CD4-positive, alpha-beta T cell (primary cell): ENCODE measurements at regions not wholly inside any gene's neighbourhood (a gene's known extent, or its start where the extent isn't known, plus 50 kb on each side); places are given as distances from the start of the nearest gene placed in this dataset.

Experiments
- ATAC-seq: fragments of 200-7000 bp; cut with Tn5 transposase; one replicate; pipeline ENCODE4 v1.10.0; 2022; ENCODE audit warnings: mild to moderate bottlenecking; ENCODE audit not compliant: poor library complexity
- CTCF ChIA-PET: fragments of 350-600 bp; sonication (Branson Sonifier 250); formaldehyde crosslinking; loops from one replicate; lab custom pipeline; 2021; ENCODE audit warnings: antibody characterized with exemption, inconsistent platforms; lab: Charles Lee
- POLR2A ChIA-PET: fragments of 350-600 bp; sonication (Branson Sonifier 250); formaldehyde crosslinking; loops from one replicate; lab custom pipeline; 2021; ENCODE audit warnings: antibody characterized with exemption, inconsistent platforms; lab: Charles Lee
- DNase-seq, 14 experiments: peaks; one replicate each; pipeline ENCODE4 v3.0.0-alpha.2; 2013 to 2020; ENCODE audit warnings: mixed read lengths in 2 of 14
- H3K27ac ChIP-seq, 2 donors: one replicate each; pipeline versions ENCODE4 v1.5.1 to v1.7.0; 2013; ENCODE audit warnings: low read length in 2 of 2, low read depth in 1 of 2, mild to moderate bottlenecking in 1 of 2
- H3K27me3 ChIP-seq, 2 experiments: 1 replicate in 1 of 2; 2 replicates in 1 of 2; pipeline versions ENCODE4 v1.6.1 to v1.7.0; 2013; ENCODE audit warnings: low read length in 2 of 2, control low read depth in 1 of 2, mild to moderate bottlenecking in 1 of 2, moderate library complexity in 1 of 2; ENCODE audit not compliant: insufficient read depth in 2 of 2, control insufficient read depth in 1 of 2
- H3K36me3 ChIP-seq: one replicate; pipeline ENCODE4 v1.6.1; 2013; ENCODE audit warnings: low read length, control low read depth; ENCODE audit not compliant: insufficient read depth
- H3K4me1 ChIP-seq: one replicate; pipeline ENCODE4 v1.6.1; 2013; ENCODE audit warnings: low read length, control low read depth; ENCODE audit not compliant: insufficient read depth
- H3K4me3 ChIP-seq: one replicate; pipeline ENCODE4 v1.5.1; 2013; ENCODE audit warnings: mild to moderate bottlenecking, low read length, moderate library complexity
- H3K9me3 ChIP-seq, 2 experiments: 1 replicate in 1 of 2; 2 replicates in 1 of 2; pipeline versions ENCODE4 v1.6.1 to v1.7.0; 2013; ENCODE audit warnings: low read length in 2 of 2, mild to moderate bottlenecking in 2 of 2, control low read depth in 1 of 2, moderate library complexity in 1 of 2; ENCODE audit not compliant: control insufficient read depth in 1 of 2, insufficient read depth in 1 of 2
- H3K27ac Mint-ChIP-seq: one replicate; pipeline ENCODE4 v1.8.0; 2020; ENCODE audit warnings: mixed read lengths
- H3K27me3 Mint-ChIP-seq: one replicate; pipeline ENCODE4 v1.8.0; 2021; ENCODE audit warnings: mixed read lengths
- H3K36me3 Mint-ChIP-seq: one replicate; pipeline ENCODE4 v1.8.0; 2021; ENCODE audit warnings: low read depth, mixed read lengths
- H3K4me1 Mint-ChIP-seq: one replicate; pipeline ENCODE4 v1.8.0; 2021; ENCODE audit warnings: low read depth, mixed read lengths
- H3K4me3 Mint-ChIP-seq: one replicate; pipeline ENCODE4 v1.8.0; 2020; ENCODE audit warnings: mild to moderate bottlenecking, mixed read lengths
- H3K9me3 Mint-ChIP-seq: one replicate; pipeline ENCODE4 v1.8.0; 2020; ENCODE audit warnings: mixed read lengths
- CTCF ChIP-seq: fragments of 200-600 bp; IDR thresholded peaks from one replicate; pipeline ENCODE4 v1.8.0; 2022; ENCODE audit warnings: antibody characterized with exemption, mild to moderate bottlenecking
- intact Hi-C, 2 experiments: fragments of 100-400 bp; cut with DNase I in 1 of 2; cut with micrococcal nuclease in 1 of 2; formaldehyde crosslinking; loops; one replicate each; pipeline versions ENCODE4 v1.15.1 to v1.9.0; 2023 to 2025; cut with DNase I, micrococcal nuclease

- Histone ChIP-seq H3K9me3 (peaks cover 0 to 7% of the 10 kb centered on the region in 2 experiments), H3K4me3 (no peak overlapping the region), H3K36me3 (no peaks in the 10 kb centered on the region), H3K27me3 (no peaks in the 10 kb centered on the region), H3K4me1 (no peaks in the 10 kb centered on the region), H3K27ac (no peak overlapping the region)
- no peak for TF ChIP-seq CTCF
- no peak overlapping the region for H3K4me3 Mint-ChIP-seq
- ATAC-seq (no peak), DNase-seq (no peak)
- ChIA-PET POLR2A (no interaction called here), CTCF (no interaction called here)
- H3K4me1 Mint-ChIP-seq, result no peaks in the 10 kb centered on the region
- H3K36me3 Mint-ChIP-seq, result no peaks in the 10 kb centered on the region
- H3K27me3 Mint-ChIP-seq, result no peaks in the 10 kb centered on the region
- peaks cover 11% of the 10 kb centered on the region for H3K9me3 Mint-ChIP-seq
- no peak overlapping the region for H3K27ac Mint-ChIP-seq
- intact Hi-C loops, result no loop called here
Measured at GRCh38 chr9:13380903-13381302, 101.4 kb upstream of the MPDZ start.

GRCh38 chr9:13378154-13378553 lies 98.7 kb upstream of the MPDZ start:
- Histone ChIP-seq H3K9me3 (peaks cover 0 to 3% of the 10 kb centered on the region in 2 experiments), H3K27ac (no peak overlapping the region), H3K4me3 (no peak overlapping the region), H3K4me1 (no peaks in the 10 kb centered on the region), H3K36me3 (no peaks in the 10 kb centered on the region), H3K27me3 (no peaks in the 10 kb centered on the region)
- Mint-ChIP-seq H3K4me1 (no peaks in the 10 kb centered on the region), H3K27me3 (no peaks in the 10 kb centered on the region), H3K36me3 (no peaks in the 10 kb centered on the region), H3K4me3 (no peak overlapping the region), H3K27ac (no peak overlapping the region), H3K9me3 (peaks cover 10% of the 10 kb centered on the region)
- ChIA-PET CTCF (no interaction called here), POLR2A (no interaction called here)
- intact Hi-C loops, result no loop called here
- no peak for TF ChIP-seq CTCF
- no peak for ATAC-seq
- no peak for DNase-seq

GRCh38 chr9:13377171-13377925 lies 97.9 kb upstream of the MPDZ start:
- Mint-ChIP-seq H3K36me3 (no peaks in the 10 kb centered on the region), H3K27ac (no peak overlapping the region), H3K4me1 (no peaks in the 10 kb centered on the region), H3K9me3 (peaks cover 7% of the 10 kb centered on the region), H3K27me3 (no peaks in the 10 kb centered on the region), H3K4me3 (no peak overlapping the region)
- ATAC-seq (no peak), DNase-seq (no peak)
- intact Hi-C loops, result no loop called here
- peaks cover 0 to 3% of the 10 kb centered on the region in 2 experiments for H3K9me3 ChIP-seq
- TF ChIP-seq CTCF, result no peak
- POLR2A ChIA-PET, result no interaction called here
- H3K4me1 ChIP-seq, result no peaks in the 10 kb centered on the region
- H3K36me3 ChIP-seq, result no peaks in the 10 kb centered on the region
- CTCF ChIA-PET, result no interaction called here
- H3K4me3 ChIP-seq, result no peak overlapping the region
- no peak overlapping the region for H3K27ac ChIP-seq
- H3K27me3 ChIP-seq, result no peaks in the 10 kb centered on the region
